Stomach (tissue), 4 donors: ENCODE measurements at regions not wholly inside any gene's neighbourhood (a gene's known extent, or its start where the extent isn't known, plus 50 kb on each side); places are given as distances from the start of the nearest gene placed in this dataset.

Experiments used
- POLR2A ChIP-seq, 4 donors: fragments of 450-650 bp; IDR thresholded peaks; one replicate each; pipeline ENCODE4 v1.6.1; 2016; ENCODE audit warnings: antibody characterized with exemption in 4 of 4, control low read depth in 2 of 4, mild to moderate bottlenecking in 1 of 4, moderate library complexity in 1 of 4
- TF ChIP-seq, protein P1 (sequence below), 7 experiments: fragments of 450-650 bp in 4 of 7; fragments of 200-600 bp in 3 of 7; sonication (generic) in 3 of 7; IDR thresholded peaks; one replicate each; pipeline ENCODE4 v1.5.1; 2016 to 2019; ENCODE audit warnings: antibody characterized with exemption in 7 of 7, control low read depth in 2 of 7, mild to moderate bottlenecking in 1 of 7

- TF ChIP-seq, protein P1, sequence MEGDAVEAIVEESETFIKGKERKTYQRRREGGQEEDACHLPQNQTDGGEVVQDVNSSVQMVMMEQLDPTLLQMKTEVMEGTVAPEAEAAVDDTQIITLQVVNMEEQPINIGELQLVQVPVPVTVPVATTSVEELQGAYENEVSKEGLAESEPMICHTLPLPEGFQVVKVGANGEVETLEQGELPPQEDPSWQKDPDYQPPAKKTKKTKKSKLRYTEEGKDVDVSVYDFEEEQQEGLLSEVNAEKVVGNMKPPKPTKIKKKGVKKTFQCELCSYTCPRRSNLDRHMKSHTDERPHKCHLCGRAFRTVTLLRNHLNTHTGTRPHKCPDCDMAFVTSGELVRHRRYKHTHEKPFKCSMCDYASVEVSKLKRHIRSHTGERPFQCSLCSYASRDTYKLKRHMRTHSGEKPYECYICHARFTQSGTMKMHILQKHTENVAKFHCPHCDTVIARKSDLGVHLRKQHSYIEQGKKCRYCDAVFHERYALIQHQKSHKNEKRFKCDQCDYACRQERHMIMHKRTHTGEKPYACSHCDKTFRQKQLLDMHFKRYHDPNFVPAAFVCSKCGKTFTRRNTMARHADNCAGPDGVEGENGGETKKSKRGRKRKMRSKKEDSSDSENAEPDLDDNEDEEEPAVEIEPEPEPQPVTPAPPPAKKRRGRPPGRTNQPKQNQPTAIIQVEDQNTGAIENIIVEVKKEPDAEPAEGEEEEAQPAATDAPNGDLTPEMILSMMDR (IDR thresholded peaks at IDR 0.05): no peak
- no peak for TF ChIP-seq POLR2A (IDR thresholded peaks at IDR 0.05)
These were observed 417.9 kb upstream of the C16orf82 start for GRCh38 chr16:26648851-26649250.
